ENCODE measurements at regions not wholly inside any gene's neighbourhood (a gene's known extent, or its start where the extent isn't known, plus 50 kb on each side); places are given as distances from the start of the nearest gene placed in this dataset.
"Not testable (repeated sequence)": the region's sequence is repeated elsewhere in the genome, so short reads cannot be mapped to it uniquely, and the experiment has no call there.

GRCh38 chr11:134841972-134842371 lies 429.9 kb upstream of the B3GAT1 start:
- no peak for ATAC-seq
- peaks cover 56% of the 10 kb centered on the region for H3K27me3 Mint-ChIP-seq
- DNase-seq, result no peak
- peaks cover 2% of the 10 kb centered on the region for H3K4me1 Mint-ChIP-seq
- peaks cover 3% of the 10 kb centered on the region for H3K36me3 Mint-ChIP-seq (ENCODE audit: low read depth)
- H3K9me3 ChIP-seq (ENCODE audit: control insufficient read depth, low read length, poor library complexity, severe bottlenecking), result no peaks in the 10 kb centered on the region
- H3K27ac Mint-ChIP-seq, result no peak overlapping the region
- no peak overlapping the region for H3K4me3 Mint-ChIP-seq

GRCh38 chr11:134841411-134841810 lies 429.4 kb upstream of the B3GAT1 start:
- H3K27me3 Mint-ChIP-seq, result peaks cover 52% of the 10 kb centered on the region
- ATAC-seq (no peak), DNase-seq (no peak)
- H3K9me3 ChIP-seq (ENCODE audit: control insufficient read depth, low read length, poor library complexity, severe bottlenecking), result no peaks in the 10 kb centered on the region
- no peak overlapping the region for H3K27ac Mint-ChIP-seq
- peaks cover 2% of the 10 kb centered on the region for H3K4me1 Mint-ChIP-seq
- H3K4me3 Mint-ChIP-seq, result no peak overlapping the region
- H3K36me3 Mint-ChIP-seq (ENCODE audit: low read depth), result peaks cover 3% of the 10 kb centered on the region

GRCh38 chr11:134840945-134841344 lies 428.9 kb upstream of the B3GAT1 start:
- DNase-seq, result no peak
- Mint-ChIP-seq H3K27me3 (peaks cover 52% of the 10 kb centered on the region), H3K27ac (no peak overlapping the region), H3K36me3 (ENCODE audit: low read depth) (peaks cover 3% of the 10 kb centered on the region), H3K4me3 (no peak overlapping the region), H3K4me1 (peaks cover 2% of the 10 kb centered on the region)
- no peak for ATAC-seq
- no peaks in the 10 kb centered on the region for H3K9me3 ChIP-seq (ENCODE audit: control insufficient read depth, low read length, poor library complexity, severe bottlenecking)

GRCh38 chr11:134840165-134840564 lies 428.1 kb upstream of the B3GAT1 start:
- H3K27ac Mint-ChIP-seq; H3K4me3 Mint-ChIP-seq; H3K9me3 ChIP-seq (ENCODE audit: control insufficient read depth, low read length, poor library complexity, severe bottlenecking); H3K4me1 Mint-ChIP-seq; DNase-seq; H3K36me3 Mint-ChIP-seq (ENCODE audit: low read depth); ATAC-seq: not testable (repeated sequence)
- H3K27me3 Mint-ChIP-seq, result peaks cover 53% of the 10 kb centered on the region

- H3K4me1 Mint-ChIP-seq, result peaks cover 2% of the 10 kb centered on the region
- peaks cover 42% of the 10 kb centered on the region for H3K27me3 Mint-ChIP-seq
- H3K36me3 Mint-ChIP-seq (ENCODE audit: low read depth), result peaks cover 3% of the 10 kb centered on the region
- no peaks in the 10 kb centered on the region for H3K9me3 ChIP-seq (ENCODE audit: control insufficient read depth, low read length, poor library complexity, severe bottlenecking)
- H3K4me3 Mint-ChIP-seq, result no peak overlapping the region
- ATAC-seq, result no peak
- H3K27ac Mint-ChIP-seq, result no peak overlapping the region
- DNase-seq, result no peak
These were observed 426.7 kb upstream of the B3GAT1 start for GRCh38 chr11:134838708-134839107.

GRCh38 chr11:134837887-134838232 lies 425.8 kb upstream of the B3GAT1 start:
- Mint-ChIP-seq H3K4me1 (peaks cover 2% of the 10 kb centered on the region), H3K36me3 (ENCODE audit: low read depth) (peaks cover 3% of the 10 kb centered on the region), H3K27ac (no peak overlapping the region), H3K27me3 (peaks cover 33% of the 10 kb centered on the region), H3K4me3 (no peak overlapping the region)
- DNase-seq (no peak), ATAC-seq (no peak)
- H3K9me3 ChIP-seq (ENCODE audit: control insufficient read depth, low read length, poor library complexity, severe bottlenecking), result no peaks in the 10 kb centered on the region

- Mint-ChIP-seq H3K27me3 (peaks cover 28% of the 10 kb centered on the region), H3K27ac (no peak overlapping the region), H3K36me3 (ENCODE audit: low read depth) (peaks cover 3% of the 10 kb centered on the region), H3K4me1 (peaks cover 2% of the 10 kb centered on the region), H3K4me3 (no peak overlapping the region)
- H3K9me3 ChIP-seq (ENCODE audit: control insufficient read depth, low read length, poor library complexity, severe bottlenecking), result no peaks in the 10 kb centered on the region
- DNase-seq (no peak), ATAC-seq (no peak)
These were observed 425.3 kb upstream of the B3GAT1 start for GRCh38 chr11:134837166-134837886.

GRCh38 chr11:134836561-134836960 lies 424.5 kb upstream of the B3GAT1 start:
- ATAC-seq (no peak), DNase-seq (no peak)
- Mint-ChIP-seq H3K36me3 (ENCODE audit: low read depth) (peaks cover 3% of the 10 kb centered on the region), H3K4me1 (peaks cover 2% of the 10 kb centered on the region), H3K27ac (no peak overlapping the region), H3K27me3 (peaks cover 20% of the 10 kb centered on the region), H3K4me3 (no peak overlapping the region)
- no peaks in the 10 kb centered on the region for H3K9me3 ChIP-seq (ENCODE audit: control insufficient read depth, low read length, poor library complexity, severe bottlenecking)

- DNase-seq, result no peak
- Mint-ChIP-seq H3K27ac (no peak overlapping the region), H3K27me3 (peaks cover 10% of the 10 kb centered on the region), H3K4me1 (peaks cover 2% of the 10 kb centered on the region), H3K36me3 (ENCODE audit: low read depth) (peaks cover 3% of the 10 kb centered on the region), H3K4me3 (no peak overlapping the region)
- no peaks in the 10 kb centered on the region for H3K9me3 ChIP-seq (ENCODE audit: control insufficient read depth, low read length, poor library complexity, severe bottlenecking)
- ATAC-seq, result no peak
These were observed 423.5 kb upstream of the B3GAT1 start for GRCh38 chr11:134835561-134835960.

- no peaks in the 10 kb centered on the region for H3K36me3 Mint-ChIP-seq (ENCODE audit: low read depth)
- no peak overlapping the region for H3K27ac Mint-ChIP-seq
- ATAC-seq (no peak), DNase-seq (no peak)
- H3K27me3 Mint-ChIP-seq, result peaks cover 8% of the 10 kb centered on the region
- no peaks in the 10 kb centered on the region for H3K4me1 Mint-ChIP-seq
- no peak overlapping the region for H3K4me3 Mint-ChIP-seq
- H3K9me3 ChIP-seq (ENCODE audit: control insufficient read depth, low read length, poor library complexity, severe bottlenecking), result no peaks in the 10 kb centered on the region
These were observed 418.3 kb upstream of the B3GAT1 start for GRCh38 chr11:134830312-134830711.

- no peaks in the 10 kb centered on the region for H3K9me3 ChIP-seq (ENCODE audit: control insufficient read depth, low read length, poor library complexity, severe bottlenecking)
- H3K27me3 Mint-ChIP-seq, result peaks cover 50% of the 10 kb centered on the region
- H3K4me3 Mint-ChIP-seq, result no peak overlapping the region
- ATAC-seq, result no peak
- H3K4me1 Mint-ChIP-seq, result no peaks in the 10 kb centered on the region
- H3K27ac Mint-ChIP-seq, result no peak overlapping the region
- no peaks in the 10 kb centered on the region for H3K36me3 Mint-ChIP-seq (ENCODE audit: low read depth)
- DNase-seq, result no peak
These were observed 411.9 kb upstream of the B3GAT1 start for GRCh38 chr11:134823970-134824369.

- Mint-ChIP-seq H3K4me3 (no peak overlapping the region), H3K27me3 (peaks cover 55% of the 10 kb centered on the region), H3K4me1 (no peaks in the 10 kb centered on the region), H3K36me3 (ENCODE audit: low read depth) (no peaks in the 10 kb centered on the region), H3K27ac (no peak overlapping the region)
- no peaks in the 10 kb centered on the region for H3K9me3 ChIP-seq (ENCODE audit: control insufficient read depth, low read length, poor library complexity, severe bottlenecking)
- no peak for ATAC-seq
- DNase-seq, result no peak
These were observed 410.9 kb upstream of the B3GAT1 start for GRCh38 chr11:134822897-134823296.

GRCh38 chr11:134821422-134821821 lies 409.4 kb upstream of the B3GAT1 start:
- no peak overlapping the region for H3K27ac Mint-ChIP-seq
- no peak for ATAC-seq
- H3K4me1 Mint-ChIP-seq, result no peaks in the 10 kb centered on the region
- H3K9me3 ChIP-seq (ENCODE audit: control insufficient read depth, low read length, poor library complexity, severe bottlenecking), result no peaks in the 10 kb centered on the region
- no peaks in the 10 kb centered on the region for H3K36me3 Mint-ChIP-seq (ENCODE audit: low read depth)
- no peak for DNase-seq
- H3K4me3 Mint-ChIP-seq, result no peak overlapping the region
- peaks cover 60% of the 10 kb centered on the region for H3K27me3 Mint-ChIP-seq

- DNase-seq (no peak), ATAC-seq (no peak)
- H3K27me3 Mint-ChIP-seq, result peaks cover 64% of the 10 kb centered on the region
- no peak overlapping the region for H3K27ac Mint-ChIP-seq
- H3K4me3 Mint-ChIP-seq, result no peak overlapping the region
- H3K4me1 Mint-ChIP-seq, result no peaks in the 10 kb centered on the region
- H3K36me3 Mint-ChIP-seq (ENCODE audit: low read depth), result no peaks in the 10 kb centered on the region
- no peaks in the 10 kb centered on the region for H3K9me3 ChIP-seq (ENCODE audit: control insufficient read depth, low read length, poor library complexity, severe bottlenecking)
These were observed 407.0 kb upstream of the B3GAT1 start for GRCh38 chr11:134819041-134819440.

Data from T-helper 17 cell (primary cell).